ENCODE measurements at regions not wholly inside any gene's neighbourhood (a gene's known extent, or its start where the extent isn't known, plus 50 kb on each side); places are given as distances from the start of the nearest gene placed in this dataset.

DNA sequence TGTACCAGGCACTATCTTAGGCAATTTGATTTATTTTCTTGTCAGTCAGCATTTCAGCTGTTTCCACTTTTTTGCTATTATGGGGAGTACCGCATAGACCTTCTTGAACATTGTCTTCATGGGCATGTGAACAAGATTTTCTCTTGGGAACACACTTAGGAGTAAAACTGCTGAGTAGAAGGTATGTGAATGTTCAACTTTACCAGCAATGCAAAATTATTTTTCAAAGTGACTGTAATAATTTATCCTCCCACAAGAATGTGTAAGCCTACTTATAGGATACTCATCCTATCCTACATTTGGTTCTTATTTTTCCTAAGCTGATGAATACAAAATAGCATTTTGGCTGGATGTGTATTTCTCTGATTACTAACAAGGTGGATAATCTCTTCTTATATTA is 132.0 kb upstream of the NAV2 start:
- no peak for TF ChIP-seq ZNF8 (CRISPR knock-in tag; IDR thresholded peaks at IDR 0.05)
- TF ChIP-seq ARNTL (CRISPR knock-in tag; IDR thresholded peaks at IDR 0.05; ENCODE audit: borderline replicate concordance, low read depth) = no peak
- no peak for TF ChIP-seq ZC3H10 (CRISPR knock-in tag; IDR thresholded peaks at IDR 0.05)
- TF ChIP-seq RARB (CRISPR knock-in tag; IDR thresholded peaks at IDR 0.05) = no peak
- TF ChIP-seq BACH2 (CRISPR knock-in tag; IDR thresholded peaks at IDR 0.05; ENCODE audit: borderline replicate concordance) = no peak
- no peak for TF ChIP-seq CREB5 (CRISPR knock-in tag; IDR thresholded peaks at IDR 0.05; ENCODE audit: low read depth)
- TF ChIP-seq GLIS3 (CRISPR knock-in tag; IDR thresholded peaks at IDR 0.05) = no peak
- TF ChIP-seq ZFP30 (CRISPR knock-in tag; IDR thresholded peaks at IDR 0.05) = no peak
- no peak for TF ChIP-seq ESRRG (CRISPR knock-in tag; IDR thresholded peaks at IDR 0.05)
- no peak for TF ChIP-seq ZNF70 (CRISPR knock-in tag; IDR thresholded peaks at IDR 0.05)
- no peak for TF ChIP-seq ZFP3 (CRISPR knock-in tag; IDR thresholded peaks at IDR 0.05)
- TF ChIP-seq, protein P1, sequence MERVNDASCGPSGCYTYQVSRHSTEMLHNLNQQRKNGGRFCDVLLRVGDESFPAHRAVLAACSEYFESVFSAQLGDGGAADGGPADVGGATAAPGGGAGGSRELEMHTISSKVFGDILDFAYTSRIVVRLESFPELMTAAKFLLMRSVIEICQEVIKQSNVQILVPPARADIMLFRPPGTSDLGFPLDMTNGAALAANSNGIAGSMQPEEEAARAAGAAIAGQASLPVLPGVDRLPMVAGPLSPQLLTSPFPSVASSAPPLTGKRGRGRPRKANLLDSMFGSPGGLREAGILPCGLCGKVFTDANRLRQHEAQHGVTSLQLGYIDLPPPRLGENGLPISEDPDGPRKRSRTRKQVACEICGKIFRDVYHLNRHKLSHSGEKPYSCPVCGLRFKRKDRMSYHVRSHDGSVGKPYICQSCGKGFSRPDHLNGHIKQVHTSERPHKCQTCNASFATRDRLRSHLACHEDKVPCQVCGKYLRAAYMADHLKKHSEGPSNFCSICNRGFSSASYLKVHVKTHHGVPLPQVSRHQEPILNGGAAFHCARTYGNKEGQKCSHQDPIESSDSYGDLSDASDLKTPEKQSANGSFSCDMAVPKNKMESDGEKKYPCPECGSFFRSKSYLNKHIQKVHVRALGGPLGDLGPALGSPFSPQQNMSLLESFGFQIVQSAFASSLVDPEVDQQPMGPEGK (CRISPR knock-in tag; IDR thresholded peaks at IDR 0.05; ENCODE audit: borderline replicate concordance) = no peak
- ATAC-seq = no peak

- no peak for TF ChIP-seq CREB5 (CRISPR knock-in tag; IDR thresholded peaks at IDR 0.05; ENCODE audit: low read depth)
- no peak for TF ChIP-seq ZFP3 (CRISPR knock-in tag; IDR thresholded peaks at IDR 0.05)
- no peak for TF ChIP-seq ISL1 (CRISPR knock-in tag; IDR thresholded peaks at IDR 0.05)
- TF ChIP-seq BACH2 (CRISPR knock-in tag; IDR thresholded peaks at IDR 0.05; ENCODE audit: borderline replicate concordance) = no peak
- no peak for TF ChIP-seq TSHZ2 (CRISPR knock-in tag; IDR thresholded peaks at IDR 0.05)
- TF ChIP-seq ARNTL (CRISPR knock-in tag; IDR thresholded peaks at IDR 0.05; ENCODE audit: borderline replicate concordance, low read depth) = no peak
- TF ChIP-seq ZNF8 (CRISPR knock-in tag; IDR thresholded peaks at IDR 0.05) = no peak
- TF ChIP-seq PPARA (CRISPR knock-in tag; IDR thresholded peaks at IDR 0.05; ENCODE audit: borderline replicate concordance) = no peak
- TF ChIP-seq CSDC2 (CRISPR knock-in tag; IDR thresholded peaks at IDR 0.05) = no peak
- no peak for TF ChIP-seq CSRNP3 (CRISPR knock-in tag; IDR thresholded peaks at IDR 0.05)
- TF ChIP-seq RARB (CRISPR knock-in tag; IDR thresholded peaks at IDR 0.05) = no peak
- TF ChIP-seq ZC3H10 (CRISPR knock-in tag; IDR thresholded peaks at IDR 0.05) = no peak
- TF ChIP-seq, protein P1 (CRISPR knock-in tag; IDR thresholded peaks at IDR 0.05; ENCODE audit: borderline replicate concordance) = no peak
- no peak for TF ChIP-seq ZFP30 (CRISPR knock-in tag; IDR thresholded peaks at IDR 0.05)
- no peak for ATAC-seq
Observed at GRCh38 chr11:19579957-19580356, 132.7 kb upstream of the NAV2 start.

GRCh38 chr11:19578871-19579270 is 133.8 kb upstream of the NAV2 start:
- ATAC-seq = no peak
- no peak for TF ChIP-seq TCF4 (CRISPR knock-in tag; IDR thresholded peaks at IDR 0.05; ENCODE audit: borderline replicate concordance)
- no peak for TF ChIP-seq GLIS3 (CRISPR knock-in tag; IDR thresholded peaks at IDR 0.05)
- no peak for TF ChIP-seq CSDC2 (CRISPR knock-in tag; IDR thresholded peaks at IDR 0.05)
- TF ChIP-seq OSR1 (CRISPR knock-in tag; IDR thresholded peaks at IDR 0.05) = no peak
- TF ChIP-seq BACH2 (CRISPR knock-in tag; IDR thresholded peaks at IDR 0.05; ENCODE audit: borderline replicate concordance) = no peak
- TF ChIP-seq ZNF70 (CRISPR knock-in tag; IDR thresholded peaks at IDR 0.05) = no peak
- TF ChIP-seq ZNF8 (CRISPR knock-in tag; IDR thresholded peaks at IDR 0.05) = no peak
- TF ChIP-seq TSHZ2 (CRISPR knock-in tag; IDR thresholded peaks at IDR 0.05) = no peak
- no peak for TF ChIP-seq RARB (CRISPR knock-in tag; IDR thresholded peaks at IDR 0.05)
- no peak for TF ChIP-seq POU6F1 (CRISPR knock-in tag; IDR thresholded peaks at IDR 0.05; ENCODE audit: borderline replicate concordance, low read depth)
- TF ChIP-seq ZNF565 (CRISPR knock-in tag; conservative IDR thresholded peaks at IDR 0.05; ENCODE audit: low read depth) = no peak
